ENCODE measurements at regions not wholly inside any gene's neighbourhood (a gene's known extent, or its start where the extent isn't known, plus 50 kb on each side); places are given as distances from the start of the nearest gene placed in this dataset.

GRCh38 chr2:100212850-100213249, 70.5 kb upstream of the AFF3 start:
- 87% methylated on average over 3 of the region's 3 CpGs for WGBS (ENCODE audit: low lambda C conversion rate, missing lambda C conversion rate)
- Histone ChIP-seq H3K4me2 (no peak overlapping the region), H3K27me3 (no peaks in the 10 kb centered on the region), H3K79me2 (no peaks in the 10 kb centered on the region), H3K4me3 (no peak overlapping the region), H2AFZ (no peak overlapping the region), H3K4me1 (ENCODE audit: insufficient read depth) (peaks cover 26% of the 10 kb centered on the region), H3K9me3 (ENCODE audit: low read depth) (no peaks in the 10 kb centered on the region), H3K36me3 (replicated peaks; ENCODE audit: insufficient read depth, low read depth) (no peaks in the 10 kb centered on the region), H4K20me1 (ENCODE audit: insufficient read depth, poor library complexity, severe bottlenecking) (no peaks in the 10 kb centered on the region), H3K27ac (peak overlapping the region; percentile 67), H3K9me2 (replicated peaks; ENCODE audit: insufficient read depth) (no peaks in the 10 kb centered on the region)
- no peak for DNase-seq (ENCODE audit: low spot score)
- TF ChIP-seq EZH2phosphoT487 (IDR thresholded peaks at IDR 0.05; ENCODE audit: low read depth, severe bottlenecking, unreplicated experiment) (no peak), EZH2 (IDR thresholded peaks at IDR 0.05; ENCODE audit: borderline replicate concordance) (no peak), CTCF (IDR thresholded peaks at IDR 0.05; ENCODE audit: poor library complexity) (no peak)

GRCh38 chr2:100211521-100211920, 69.1 kb upstream of the AFF3 start:
- Histone ChIP-seq H3K36me3 (replicated peaks; ENCODE audit: insufficient read depth, low read depth) (no peaks in the 10 kb centered on the region), H3K79me2 (no peaks in the 10 kb centered on the region), H2AFZ (no peak overlapping the region), H3K9me3 (ENCODE audit: low read depth) (no peaks in the 10 kb centered on the region), H3K4me3 (no peak overlapping the region), H4K20me1 (ENCODE audit: insufficient read depth, poor library complexity, severe bottlenecking) (no peaks in the 10 kb centered on the region), H3K27me3 (no peaks in the 10 kb centered on the region), H3K9me2 (replicated peaks; ENCODE audit: insufficient read depth) (no peaks in the 10 kb centered on the region), H3K4me2 (no peak overlapping the region), H3K4me1 (ENCODE audit: insufficient read depth) (peaks cover 37% of the 10 kb centered on the region), H3K27ac (peak overlapping the region; percentile 36)
- no peak for DNase-seq (ENCODE audit: low spot score)
- WGBS (ENCODE audit: low lambda C conversion rate, missing lambda C conversion rate), result 89% methylated on average over 3 of the region's 3 CpGs
- no peak for TF ChIP-seq EZH2 (IDR thresholded peaks at IDR 0.05; ENCODE audit: borderline replicate concordance)
- TF ChIP-seq CTCF (IDR thresholded peaks at IDR 0.05; ENCODE audit: poor library complexity), result no peak
- no peak for TF ChIP-seq EZH2phosphoT487 (IDR thresholded peaks at IDR 0.05; ENCODE audit: low read depth, severe bottlenecking, unreplicated experiment)

DNA sequence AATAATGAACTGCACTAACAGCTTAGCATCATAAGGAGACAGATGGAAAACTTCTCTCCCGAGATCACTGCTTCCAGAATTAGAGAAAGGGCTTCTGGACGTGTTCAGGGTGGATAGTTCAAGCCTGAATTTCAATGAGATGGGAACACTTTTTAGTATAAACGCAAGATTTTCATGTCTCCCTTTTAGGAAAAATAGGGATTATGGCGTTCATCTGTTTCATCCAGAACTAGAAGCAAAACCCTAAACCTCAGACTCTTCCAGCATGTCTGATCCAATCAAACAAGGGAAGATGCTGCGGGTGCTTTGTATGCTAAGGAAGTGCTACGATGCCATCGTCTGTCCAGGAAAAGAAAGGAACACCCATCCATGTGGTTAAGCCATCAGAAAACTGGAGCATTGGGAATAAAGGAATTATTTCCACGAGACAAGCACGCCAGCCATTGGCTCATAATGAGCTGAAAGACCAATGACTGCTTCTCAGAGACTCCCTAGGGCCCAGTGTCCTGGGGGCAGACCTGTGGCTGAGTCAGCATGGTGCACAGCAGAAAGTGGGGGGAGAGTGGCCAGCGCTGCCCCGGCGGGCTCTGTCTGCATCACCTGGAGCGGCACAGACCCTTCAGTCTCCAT, 65.9 kb upstream of the AFF3 start:
- 84% methylated on average over 13 of the region's 13 CpGs for WGBS (ENCODE audit: low lambda C conversion rate, missing lambda C conversion rate)
- H2AFZ ChIP-seq, result no peak overlapping the region
- H4K20me1 ChIP-seq (ENCODE audit: insufficient read depth, poor library complexity, severe bottlenecking), result no peaks in the 10 kb centered on the region
- H3K4me2 ChIP-seq, result no peak overlapping the region
- H3K36me3 ChIP-seq (replicated peaks; ENCODE audit: insufficient read depth, low read depth), result no peaks in the 10 kb centered on the region
- TF ChIP-seq CTCF (IDR thresholded peaks at IDR 0.05; ENCODE audit: poor library complexity), result peak; percentile 16
- no peak for TF ChIP-seq EZH2 (IDR thresholded peaks at IDR 0.05; ENCODE audit: borderline replicate concordance)
- H3K27me3 ChIP-seq, result no peaks in the 10 kb centered on the region
- no peak overlapping the region for H3K4me3 ChIP-seq
- H3K9me2 ChIP-seq (replicated peaks; ENCODE audit: insufficient read depth), result no peaks in the 10 kb centered on the region
- H3K27ac ChIP-seq, result no peak overlapping the region
- no peak for DNase-seq (ENCODE audit: low spot score)
- peaks cover 19% of the 10 kb centered on the region for H3K4me1 ChIP-seq (ENCODE audit: insufficient read depth)
- no peaks in the 10 kb centered on the region for H3K79me2 ChIP-seq
- H3K9me3 ChIP-seq (ENCODE audit: low read depth), result no peaks in the 10 kb centered on the region
